ENCODE measurements at regions not wholly inside any gene's neighbourhood (a gene's known extent, or its start where the extent isn't known, plus 50 kb on each side); places are given as distances from the start of the nearest gene placed in this dataset.
"Not testable (repeated sequence)": the region's sequence is repeated elsewhere in the genome, so short reads cannot be mapped to it uniquely, and the experiment has no call there.

- DNase-seq (ENCODE audit: low read depth in 2 of 2): no peak
These were observed 197.4 kb upstream of the TBL1X start for GRCh38 chrX:9267415-9267814.

- no peak for DNase-seq (ENCODE audit: low read depth in 2 of 2)
These were observed 195.7 kb upstream of the TBL1X start for GRCh38 chrX:9269134-9269533.

- no peak for DNase-seq (ENCODE audit: low read depth in 2 of 2)
These were observed 192.9 kb upstream of the TBL1X start for GRCh38 chrX:9271789-9272525.

GRCh38 chrX:9273744-9274143 is 191.1 kb upstream of the TBL1X start:
- no peak for DNase-seq (ENCODE audit: low read depth in 2 of 2)

- no peak for DNase-seq (ENCODE audit: low read depth in 2 of 2)
These were observed 186.2 kb upstream of the TBL1X start for GRCh38 chrX:9278475-9279233.

- DNase-seq (ENCODE audit: low read depth in 2 of 2): no peak
These were observed 185.7 kb upstream of the TBL1X start for GRCh38 chrX:9279234-9279544.

GRCh38 chrX:9280831-9281230 is 184.0 kb upstream of the TBL1X start:
- DNase-seq (ENCODE audit: low read depth in 2 of 2): no peak

GRCh38 chrX:9282325-9282724 is 182.5 kb upstream of the TBL1X start:
- DNase-seq (ENCODE audit: low read depth in 2 of 2): no peak

GRCh38 chrX:9285342-9285771 is 179.5 kb upstream of the TBL1X start:
- peak; percentile 56 to 58 for DNase-seq (ENCODE audit: low read depth in 2 of 2)

GRCh38 chrX:9286234-9286633 is 178.6 kb upstream of the TBL1X start:
- no peak for DNase-seq (ENCODE audit: low read depth in 2 of 2)

GRCh38 chrX:9291629-9292028 is 173.2 kb upstream of the TBL1X start:
- no peak for DNase-seq (ENCODE audit: low read depth in 2 of 2)

GRCh38 chrX:9293051-9293496 is 171.8 kb upstream of the TBL1X start:
- DNase-seq (ENCODE audit: low read depth in 2 of 2): no peak

- no peak for DNase-seq (ENCODE audit: low read depth in 2 of 2)
These were observed 171.0 kb upstream of the TBL1X start for GRCh38 chrX:9293903-9294302.

- no peak for DNase-seq (ENCODE audit: low read depth in 2 of 2)
These were observed 169.3 kb upstream of the TBL1X start for GRCh38 chrX:9295551-9295950.

GRCh38 chrX:9298221-9298620 is 166.6 kb upstream of the TBL1X start:
- no peak for DNase-seq (ENCODE audit: low read depth in 2 of 2)

GRCh38 chrX:9299681-9300080 is 165.2 kb upstream of the TBL1X start:
- DNase-seq (ENCODE audit: low read depth in 2 of 2): not testable (repeated sequence)

GRCh38 chrX:9301836-9302235 is 163.0 kb upstream of the TBL1X start:
- DNase-seq (ENCODE audit: low read depth in 2 of 2): no peak

- no peak for DNase-seq (ENCODE audit: low read depth in 2 of 2)
These were observed 162.5 kb upstream of the TBL1X start for GRCh38 chrX:9302381-9302780.

GRCh38 chrX:9308426-9308825 is 156.4 kb upstream of the TBL1X start:
- no peak for DNase-seq (ENCODE audit: low read depth in 2 of 2)

GRCh38 chrX:9310616-9311015 is 154.2 kb upstream of the TBL1X start:
- no peak for DNase-seq (ENCODE audit: low read depth in 2 of 2)

- no peak for DNase-seq (ENCODE audit: low read depth in 2 of 2)
These were observed 153.3 kb upstream of the TBL1X start for GRCh38 chrX:9311421-9312160.

All from stimulated activated CD8-positive, alpha-beta memory T cell treated with anti-CD3 and anti-CD28 coated beads, Interleukin-7, amount 100 ng/mL, for 4 hours (primary cell).